ENCODE measurements at regions not wholly inside any gene's neighbourhood (a gene's known extent, or its start where the extent isn't known, plus 50 kb on each side); places are given as distances from the start of the nearest gene placed in this dataset.

GRCh38 chr20:4457566-4458543 lies 208.8 kb upstream of the ADRA1D start:
- Histone ChIP-seq H3K79me2 (ENCODE audit: insufficient read depth, low read length) (no peaks in the 10 kb centered on the region), H3K27ac (ENCODE audit: low read depth, low read length, poor library complexity, severe bottlenecking) (no peak overlapping the region), H3K36me3 (ENCODE audit: insufficient read depth, low read length) (no peaks in the 10 kb centered on the region), H3K4me1 (ENCODE audit: insufficient read depth, low read length, severe bottlenecking) (no peaks in the 10 kb centered on the region), H3K27me3 (ENCODE audit: insufficient read depth, low read length) (no peaks in the 10 kb centered on the region), H2AFZ (ENCODE audit: low read length) (no peak overlapping the region), H4K20me1 (ENCODE audit: insufficient read depth, low read length) (no peaks in the 10 kb centered on the region), H3K4me3 (ENCODE audit: low read depth, low read length, poor library complexity, severe bottlenecking) (no peak overlapping the region), H3K4me2 (ENCODE audit: low read length) (no peak overlapping the region), H3K9me3 (ENCODE audit: low read length) (no peaks in the 10 kb centered on the region), H3K9ac (ENCODE audit: low read length) (no peak overlapping the region), H3K9me2 (ENCODE audit: low read depth, low read length) (no peaks in the 10 kb centered on the region), H3F3A (ENCODE audit: insufficient read depth, low read length) (no peaks in the 10 kb centered on the region)
- TF ChIP-seq EZH2 (IDR thresholded peaks at IDR 0.05; ENCODE audit: borderline replicate concordance, low read length) (no peak), CTCF (IDR thresholded peaks at IDR 0.05; ENCODE audit: low read length) (no peak)

GRCh38 chr20:4455996-4456395 lies 206.9 kb upstream of the ADRA1D start:
- Histone ChIP-seq H3K36me3 (ENCODE audit: insufficient read depth, low read length) (no peaks in the 10 kb centered on the region), H3K27me3 (ENCODE audit: insufficient read depth, low read length) (no peaks in the 10 kb centered on the region), H3K4me1 (ENCODE audit: insufficient read depth, low read length, severe bottlenecking) (no peaks in the 10 kb centered on the region), H3K4me3 (ENCODE audit: low read depth, low read length, poor library complexity, severe bottlenecking) (no peak overlapping the region), H3K27ac (ENCODE audit: low read depth, low read length, poor library complexity, severe bottlenecking) (no peak overlapping the region), H3K79me2 (ENCODE audit: insufficient read depth, low read length) (no peaks in the 10 kb centered on the region), H2AFZ (ENCODE audit: low read length) (no peak overlapping the region), H3K4me2 (ENCODE audit: low read length) (no peak overlapping the region), H3F3A (ENCODE audit: insufficient read depth, low read length) (no peaks in the 10 kb centered on the region), H3K9ac (ENCODE audit: low read length) (no peak overlapping the region), H3K9me2 (ENCODE audit: low read depth, low read length) (no peaks in the 10 kb centered on the region), H4K20me1 (ENCODE audit: insufficient read depth, low read length) (no peaks in the 10 kb centered on the region), H3K9me3 (ENCODE audit: low read length) (no peaks in the 10 kb centered on the region)
- TF ChIP-seq CTCF (IDR thresholded peaks at IDR 0.05; ENCODE audit: low read length) = no peak
- no peak for TF ChIP-seq EZH2 (IDR thresholded peaks at IDR 0.05; ENCODE audit: borderline replicate concordance, low read length)

GRCh38 chr20:4455301-4455701 lies 206.2 kb upstream of the ADRA1D start:
- Histone ChIP-seq H4K20me1 (ENCODE audit: insufficient read depth, low read length) (no peaks in the 10 kb centered on the region), H3K4me3 (ENCODE audit: low read depth, low read length, poor library complexity, severe bottlenecking) (no peak overlapping the region), H2AFZ (ENCODE audit: low read length) (no peak overlapping the region), H3F3A (ENCODE audit: insufficient read depth, low read length) (no peaks in the 10 kb centered on the region), H3K9me2 (ENCODE audit: low read depth, low read length) (no peaks in the 10 kb centered on the region), H3K9ac (ENCODE audit: low read length) (no peak overlapping the region), H3K4me1 (ENCODE audit: insufficient read depth, low read length, severe bottlenecking) (no peaks in the 10 kb centered on the region), H3K9me3 (ENCODE audit: low read length) (no peaks in the 10 kb centered on the region), H3K27ac (ENCODE audit: low read depth, low read length, poor library complexity, severe bottlenecking) (no peak overlapping the region), H3K36me3 (ENCODE audit: insufficient read depth, low read length) (no peaks in the 10 kb centered on the region), H3K79me2 (ENCODE audit: insufficient read depth, low read length) (no peaks in the 10 kb centered on the region), H3K4me2 (ENCODE audit: low read length) (no peak overlapping the region), H3K27me3 (ENCODE audit: insufficient read depth, low read length) (no peaks in the 10 kb centered on the region)
- TF ChIP-seq CTCF (IDR thresholded peaks at IDR 0.05; ENCODE audit: low read length) (no peak), EZH2 (IDR thresholded peaks at IDR 0.05; ENCODE audit: borderline replicate concordance, low read length) (no peak)
